GM04504 (cell line): ENCODE measurements at regions not wholly inside any gene's neighbourhood (a gene's known extent, or its start where the extent isn't known, plus 50 kb on each side); places are given as distances from the start of the nearest gene placed in this dataset.

ENCODE experiments used
- DNase-seq: peaks from one replicate; pipeline ENCODE4 v3.0.0-alpha.2; 2012; ENCODE audit warnings: low read depth

DNA sequence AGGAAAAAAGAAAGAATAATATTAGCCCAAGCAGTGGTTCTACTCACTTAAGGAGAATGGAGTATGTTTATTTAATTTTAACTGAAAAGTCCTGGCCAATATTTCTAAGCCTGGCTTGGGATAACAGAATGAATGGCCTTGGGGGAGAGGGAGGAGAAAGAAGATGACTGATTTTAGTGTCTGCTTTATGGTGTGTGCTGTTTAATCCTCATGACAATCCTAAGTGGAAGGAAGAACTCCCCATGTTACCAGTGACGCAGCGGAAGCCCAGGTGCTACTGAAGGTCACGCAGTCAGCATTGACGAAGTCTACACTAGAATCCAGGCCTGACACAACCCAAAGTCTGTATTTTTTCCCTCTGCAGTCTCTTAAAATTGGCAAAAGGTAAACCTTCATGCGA, 50.5 kb downstream of the PALM2AKAP2 start:
- no peak for DNase-seq

DNA sequence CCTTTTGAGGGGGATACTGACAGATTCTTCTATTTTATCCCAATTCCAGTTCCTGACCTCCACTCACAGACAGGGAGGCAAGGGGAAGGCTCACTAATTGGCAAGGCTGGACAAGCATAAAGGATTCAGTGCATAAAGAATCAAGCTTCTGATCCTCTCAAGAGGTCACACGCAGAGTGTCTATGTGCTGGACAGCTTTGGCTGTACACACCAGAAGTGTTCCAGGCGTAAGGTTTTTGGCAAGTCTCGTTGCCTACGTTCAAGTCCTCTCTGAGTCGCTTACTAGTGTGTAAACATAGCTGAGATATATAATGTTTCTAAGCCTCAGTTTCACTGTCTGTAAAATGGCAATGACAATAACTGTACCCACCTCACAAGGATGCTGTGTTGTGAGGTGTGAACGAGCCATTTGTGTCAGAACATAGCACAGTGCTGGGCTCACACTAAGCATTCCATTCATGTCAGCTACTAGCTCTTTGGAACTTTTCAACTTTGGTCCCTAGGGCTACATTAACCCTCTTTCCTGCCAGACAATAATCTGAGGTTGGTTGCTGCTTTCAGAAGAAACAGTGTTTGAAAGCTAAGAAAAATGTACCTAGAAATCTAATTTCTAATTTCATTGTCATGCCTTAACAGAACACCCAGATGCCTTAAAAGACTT, 52.1 kb downstream of the PALM2AKAP2 start:
- DNase-seq, result no peak

DNA sequence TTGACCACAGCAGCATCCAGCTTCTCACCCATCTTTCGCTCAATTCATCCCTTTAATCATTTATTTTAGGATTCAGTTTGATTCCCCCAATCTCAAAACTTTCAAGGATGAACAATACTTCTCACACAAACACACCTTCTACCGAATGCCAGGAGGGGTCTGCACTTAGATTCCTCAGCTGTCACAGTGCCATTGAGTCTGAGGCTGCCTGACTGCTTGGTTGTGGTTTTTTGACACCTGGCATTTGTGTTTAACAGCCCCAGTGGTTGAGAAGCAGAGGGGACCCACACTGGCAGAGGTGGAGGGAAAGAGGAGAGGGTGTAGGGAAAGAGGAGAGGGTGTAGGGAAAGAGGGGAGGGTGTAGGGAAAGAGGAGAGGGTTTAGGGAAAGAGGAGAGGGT, 54.9 kb downstream of the PALM2AKAP2 start:
- no peak for DNase-seq

DNA sequence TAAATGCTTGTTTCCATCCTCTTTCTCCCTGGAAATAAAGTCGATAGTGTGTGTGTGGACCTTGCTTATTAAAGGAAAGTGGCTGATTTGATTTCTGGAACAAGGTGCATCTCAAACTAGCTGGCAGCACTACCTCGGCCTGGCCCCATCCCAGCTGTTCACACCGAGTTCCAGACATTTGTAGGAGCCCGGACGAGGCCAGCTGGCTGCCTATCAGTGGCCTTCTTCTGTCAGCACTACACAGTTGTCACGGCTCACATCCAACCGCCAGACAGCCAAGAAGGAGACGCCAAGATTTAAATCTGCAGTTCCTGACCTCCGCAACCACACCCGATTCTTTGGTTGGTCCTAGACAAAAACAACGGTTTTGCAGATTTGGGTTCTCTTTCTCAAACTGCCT, 63.6 kb downstream of the PALM2AKAP2 start:
- DNase-seq, result no peak

- DNase-seq, result no peak
Observed at GRCh38 chr9:109845226-109845625, 65.2 kb downstream of the PALM2AKAP2 start.

GRCh38 chr9:109846776-109847175, 66.8 kb downstream of the PALM2AKAP2 start:
- DNase-seq, result no peak

DNA sequence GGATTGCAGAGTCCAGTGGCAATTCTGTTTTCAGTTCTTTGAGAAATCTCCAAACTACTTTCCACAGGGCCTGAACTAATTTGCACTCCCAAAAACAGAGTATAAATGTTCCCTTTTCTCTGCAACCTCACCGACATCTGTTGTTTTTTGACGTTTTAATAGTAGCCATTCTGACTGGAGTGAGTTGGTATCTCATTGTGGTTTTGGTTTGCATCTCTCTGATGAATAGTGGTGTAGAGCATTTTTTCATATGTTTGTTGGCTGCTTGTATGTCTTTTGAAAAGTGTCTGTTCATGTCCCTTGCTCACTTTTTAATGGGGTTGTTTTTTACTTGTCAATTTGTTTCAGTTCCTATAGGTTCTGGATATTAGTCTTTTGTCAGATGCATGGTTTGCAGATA, 72.6 kb downstream of the PALM2AKAP2 start:
- no peak for DNase-seq

DNA sequence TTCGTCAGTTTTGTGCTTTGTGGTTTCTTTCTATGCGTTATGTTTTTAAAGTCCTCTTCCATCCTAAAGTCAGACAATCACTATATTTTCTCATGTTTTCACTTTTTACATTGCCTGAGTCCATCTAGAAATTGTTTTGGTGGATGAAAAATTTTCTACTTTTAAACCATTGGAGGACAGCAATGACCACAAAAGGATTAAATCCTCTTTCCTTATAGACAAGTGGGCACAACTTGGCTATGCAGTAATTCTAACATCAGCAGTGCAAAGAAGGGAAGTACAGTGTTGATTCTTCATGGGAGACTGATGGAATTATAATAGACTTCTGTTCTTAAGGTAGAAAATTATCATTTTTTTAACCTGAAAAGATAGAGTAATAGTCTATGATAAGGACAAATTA, 75.5 kb downstream of the PALM2AKAP2 start:
- no peak for DNase-seq

GRCh38 chr9:109856785-109857184, 76.8 kb downstream of the PALM2AKAP2 start:
- no peak for DNase-seq

DNA sequence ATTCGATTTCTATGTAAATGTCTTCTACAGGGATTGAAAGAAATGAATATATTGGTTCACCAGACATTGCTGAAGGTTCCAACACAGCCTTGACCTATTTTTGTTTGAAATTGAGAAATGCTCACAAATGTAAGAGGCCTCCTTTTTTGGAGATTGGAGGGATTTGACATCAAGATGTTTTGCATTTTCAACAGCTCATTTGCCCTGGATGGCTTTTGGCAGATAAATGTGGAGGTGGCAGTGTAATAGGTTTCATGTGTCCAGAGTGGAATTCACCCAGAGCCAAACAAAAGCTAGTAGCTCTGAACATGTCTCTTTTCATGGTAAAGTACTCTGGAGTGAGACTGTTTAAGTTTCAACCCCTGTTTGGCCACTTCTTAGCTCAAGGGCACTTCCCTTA, 77.3 kb downstream of the PALM2AKAP2 start:
- no peak for DNase-seq

DNA sequence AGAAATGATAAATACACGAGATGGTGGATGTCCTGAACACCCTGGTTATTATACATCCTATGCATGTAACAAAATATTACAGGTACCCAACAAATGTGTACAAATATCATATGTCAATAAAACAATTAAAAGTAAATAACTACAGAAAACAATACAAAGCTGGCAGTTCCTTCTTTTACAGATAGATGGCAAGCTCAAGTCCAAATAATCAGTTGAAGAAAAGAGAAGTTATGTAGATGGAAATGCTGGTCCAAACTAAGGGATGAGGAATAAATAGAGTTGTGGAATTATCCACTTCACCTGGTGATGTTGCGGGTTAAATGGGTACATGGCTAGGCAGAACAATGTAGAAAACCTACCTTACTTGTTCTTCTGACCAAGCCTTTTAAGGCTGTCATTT, 79.4 kb downstream of the PALM2AKAP2 start:
- DNase-seq, result no peak

DNA sequence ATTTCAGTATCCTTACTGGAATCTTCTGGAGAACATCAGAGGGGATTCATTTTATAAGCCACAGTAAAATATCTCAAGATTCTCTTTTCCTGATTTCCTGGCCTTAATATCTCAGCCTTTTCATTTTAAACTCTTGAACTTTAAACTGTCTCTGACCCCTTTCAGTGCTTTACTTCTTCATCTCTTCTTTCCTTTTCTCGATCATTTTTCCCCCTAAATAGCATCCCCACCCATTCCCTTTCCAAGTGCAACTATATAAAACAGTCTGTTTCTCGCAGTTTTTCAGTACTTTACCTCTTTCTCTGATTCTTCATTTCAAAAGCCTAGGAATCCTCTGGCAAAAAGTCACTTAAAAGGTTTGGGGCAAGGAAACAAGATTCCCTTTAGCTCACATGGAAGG, 80.5 kb downstream of the PALM2AKAP2 start:
- no peak for DNase-seq

DNA sequence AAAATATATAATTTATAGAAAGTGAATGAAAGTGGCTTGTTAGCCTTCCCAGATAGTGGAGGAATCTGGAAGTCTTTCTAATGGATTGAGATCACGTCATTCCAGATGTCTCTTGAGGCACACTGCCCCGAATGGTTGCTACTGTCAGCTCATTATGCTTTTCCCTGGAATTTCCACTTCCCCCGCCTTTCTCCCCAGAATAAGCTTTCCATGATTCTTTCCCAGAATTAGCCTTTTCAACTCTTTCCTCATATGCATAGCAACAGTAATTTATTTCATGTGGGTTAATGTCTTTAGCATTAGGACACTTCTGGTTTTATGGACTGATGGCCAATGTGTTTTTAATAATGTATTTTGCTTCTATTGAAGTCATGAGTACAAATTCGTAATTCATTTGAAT, 81.5 kb downstream of the PALM2AKAP2 start:
- DNase-seq, result peak; percentile 70

DNA sequence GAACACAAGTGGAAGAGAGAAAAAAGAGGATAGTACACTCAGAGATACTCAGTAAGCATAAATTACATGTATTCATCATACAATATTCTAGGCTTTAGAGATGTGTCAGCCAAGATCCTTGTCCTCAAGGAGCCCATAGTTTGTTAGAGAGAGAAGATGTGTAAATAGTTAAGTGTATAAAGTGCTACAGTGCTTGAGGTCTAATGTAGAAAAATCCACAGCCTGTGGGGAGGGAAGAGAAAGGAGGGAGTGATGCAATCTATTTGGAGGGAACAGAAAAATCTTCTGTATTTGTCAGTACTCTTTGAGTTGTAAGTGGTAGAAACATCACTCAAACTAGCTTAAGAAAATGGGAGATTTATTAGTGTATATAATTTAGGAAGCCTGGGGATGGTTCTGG, 81.9 kb downstream of the PALM2AKAP2 start:
- no peak for DNase-seq

- no peak for DNase-seq
Observed at GRCh38 chr9:109862452-109862851, 82.5 kb downstream of the PALM2AKAP2 start.

GRCh38 chr9:109863961-109864360, 84.0 kb downstream of the PALM2AKAP2 start:
- DNase-seq, result no peak

- DNase-seq, result no peak
Observed at GRCh38 chr9:109865521-109865920, 85.5 kb downstream of the PALM2AKAP2 start.

GRCh38 chr9:109868207-109868606, 88.2 kb downstream of the PALM2AKAP2 start:
- DNase-seq, result no peak

GRCh38 chr9:109868722-109869121, 88.7 kb downstream of the PALM2AKAP2 start:
- DNase-seq, result no peak

DNA sequence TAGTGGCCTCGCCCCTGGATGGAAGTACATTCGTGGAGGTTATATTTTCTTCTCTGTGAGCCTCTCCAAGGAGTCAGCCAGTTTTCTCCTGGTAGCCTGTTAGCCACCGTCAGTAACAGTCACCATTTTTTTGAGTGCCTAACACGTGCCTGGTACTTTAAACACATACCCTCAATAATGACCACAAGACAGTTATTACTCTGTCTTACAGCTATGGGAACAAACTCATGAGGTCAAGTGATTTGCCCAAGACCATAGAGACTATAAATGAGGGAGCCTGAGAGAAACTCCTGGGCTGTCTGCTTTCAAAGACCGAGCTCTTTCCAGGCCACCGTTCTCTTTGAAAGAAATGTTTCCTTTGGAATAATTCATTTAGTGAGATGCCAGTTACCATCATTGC, 90.4 kb downstream of the PALM2AKAP2 start:
- DNase-seq, result no peak

- DNase-seq, result no peak
Observed at GRCh38 chr9:109872901-109873300, 92.9 kb downstream of the PALM2AKAP2 start.

DNA sequence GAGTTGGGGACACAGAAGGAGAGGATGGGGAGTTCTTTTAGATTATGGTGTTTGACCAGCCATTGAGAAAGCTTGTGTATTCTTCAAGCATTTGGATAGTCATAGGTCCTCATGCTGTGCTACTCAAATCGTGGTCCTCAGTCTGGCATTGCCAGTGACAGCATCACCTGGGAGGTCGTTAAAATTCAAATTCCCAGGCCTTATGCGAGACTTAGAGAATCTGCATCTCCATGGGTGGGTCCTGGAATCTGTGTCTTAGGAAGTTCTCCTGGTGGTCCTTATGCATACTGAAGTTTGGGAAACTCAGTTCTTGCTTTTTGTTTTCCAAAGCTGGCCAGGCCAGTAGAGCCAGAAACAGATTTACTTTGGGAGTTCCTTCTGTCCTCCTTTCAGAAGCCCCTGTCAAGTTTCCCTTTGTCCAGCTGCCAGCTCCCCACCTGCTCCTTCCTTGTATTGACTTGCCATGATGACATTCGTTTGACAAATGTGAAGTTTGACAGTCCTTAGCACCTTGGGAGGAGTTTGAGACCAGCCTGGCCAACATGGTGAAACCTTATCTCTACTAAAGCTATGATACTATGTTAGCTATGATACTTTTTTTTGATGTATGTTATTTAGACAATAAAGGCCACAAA, 95.6 kb downstream of the PALM2AKAP2 start:
- no peak for DNase-seq

- no peak for DNase-seq
Observed at GRCh38 chr9:109880276-109881169, 100.5 kb downstream of the PALM2AKAP2 start.
